Activated naive CD4-positive, alpha-beta T cell treated with anti-CD3 and anti-CD28 coated beads, Interleukin-2, amount 10 ng/mL, durations not matched to agents 7 days and 5 days (primary cell): ENCODE measurements at regions not wholly inside any gene's neighbourhood (a gene's known extent, or its start where the extent isn't known, plus 50 kb on each side); places are given as distances from the start of the nearest gene placed in this dataset.
"Not testable (repeated sequence)": the region's sequence is repeated elsewhere in the genome, so short reads cannot be mapped to it uniquely, and the experiment has no call there.

Experiments
- CTCF ChIA-PET: fragments of 350-600 bp; sonication (Branson Sonifier 250); formaldehyde crosslinking; loops from one replicate; lab custom pipeline; 2021; ENCODE audit warnings: antibody characterized with exemption; lab: Charles Lee
- DNase-seq: peaks from one replicate; pipeline ENCODE4 v3.0.0-alpha.2; 2020
- H3K27ac Mint-ChIP-seq: one replicate; pipeline ENCODE4 v1.8.0; 2021; ENCODE audit warnings: mild to moderate bottlenecking, moderate library complexity, mixed read lengths
- H3K27me3 Mint-ChIP-seq: one replicate; pipeline ENCODE4 v1.8.0; 2021; ENCODE audit warnings: mild to moderate bottlenecking, mixed read lengths
- H3K36me3 Mint-ChIP-seq: one replicate; pipeline ENCODE4 v1.8.0; 2021; ENCODE audit warnings: mixed read lengths
- H3K4me1 Mint-ChIP-seq: one replicate; pipeline ENCODE4 v1.8.0; 2021; ENCODE audit warnings: mixed read lengths
- H3K4me3 Mint-ChIP-seq: one replicate; pipeline ENCODE4 v1.8.0; 2021; ENCODE audit warnings: mild to moderate bottlenecking, moderate library complexity, mixed read lengths
- H3K9me3 Mint-ChIP-seq: one replicate; pipeline ENCODE4 v1.8.0; 2021; ENCODE audit warnings: mixed read lengths

GRCh38 chr1:41308520-41308919 is 52.7 kb upstream of the FOXO6 start:
- CTCF ChIA-PET, DNase-seq, H3K4me3 Mint-ChIP-seq, H3K9me3 Mint-ChIP-seq, H3K4me1 Mint-ChIP-seq, H3K36me3 Mint-ChIP-seq, H3K27ac Mint-ChIP-seq: not testable (repeated sequence)
- H3K27me3 Mint-ChIP-seq: peaks cover 29% of the 10 kb centered on the region

GRCh38 chr1:41305576-41306363 is 55.5 kb upstream of the FOXO6 start:
- CTCF ChIA-PET: interaction anchor here (0.9 kb wide), 1 partner anchor 127 kb away, joined by 3 read pairs; no protein-coding TSS in a partner anchor
- H3K4me3 Mint-ChIP-seq: no peak overlapping the region
- peaks cover 25% of the 10 kb centered on the region for H3K27me3 Mint-ChIP-seq
- H3K4me1 Mint-ChIP-seq: no peaks in the 10 kb centered on the region
- no peaks in the 10 kb centered on the region for H3K9me3 Mint-ChIP-seq
- no peaks in the 10 kb centered on the region for H3K36me3 Mint-ChIP-seq
- no peak for DNase-seq
- no peak overlapping the region for H3K27ac Mint-ChIP-seq

- Mint-ChIP-seq H3K4me1 (no peaks in the 10 kb centered on the region), H3K27ac (no peak overlapping the region), H3K9me3 (no peaks in the 10 kb centered on the region), H3K27me3 (peaks cover 16% of the 10 kb centered on the region), H3K4me3 (no peak overlapping the region), H3K36me3 (no peaks in the 10 kb centered on the region)
- CTCF ChIA-PET: interaction anchor here (1.1 kb wide), 1 partner anchor 136 kb away, joined by 3 read pairs; no protein-coding TSS in a partner anchor
- no peak for DNase-seq
These were observed 54.4 kb upstream of the SCMH1 start for GRCh38 chr1:41296506-41296905.

GRCh38 chr1:41294216-41294615 is 52.1 kb upstream of the SCMH1 start:
- Mint-ChIP-seq H3K4me3 (no peak overlapping the region), H3K27ac (no peak overlapping the region), H3K36me3 (no peaks in the 10 kb centered on the region), H3K27me3 (peaks cover 37% of the 10 kb centered on the region), H3K4me1 (no peaks in the 10 kb centered on the region), H3K9me3 (no peaks in the 10 kb centered on the region)
- CTCF ChIA-PET: interaction anchor here (1.0 kb wide), 1 partner anchor 11 kb away, joined by 5 read pairs; no protein-coding TSS in a partner anchor
- no peak for DNase-seq

- CTCF ChIA-PET: no interaction called here
- Mint-ChIP-seq H3K36me3 (no peaks in the 10 kb centered on the region), H3K9me3 (no peaks in the 10 kb centered on the region), H3K27ac (no peak overlapping the region), H3K4me3 (no peak overlapping the region), H3K4me1 (no peaks in the 10 kb centered on the region), H3K27me3 (peaks cover 39% of the 10 kb centered on the region)
- DNase-seq: no peak
These were observed 51.7 kb upstream of the SCMH1 start for GRCh38 chr1:41293779-41294178.
